ENCODE measurements at regions not wholly inside any gene's neighbourhood (a gene's known extent, or its start where the extent isn't known, plus 50 kb on each side); places are given as distances from the start of the nearest gene placed in this dataset.

DNA sequence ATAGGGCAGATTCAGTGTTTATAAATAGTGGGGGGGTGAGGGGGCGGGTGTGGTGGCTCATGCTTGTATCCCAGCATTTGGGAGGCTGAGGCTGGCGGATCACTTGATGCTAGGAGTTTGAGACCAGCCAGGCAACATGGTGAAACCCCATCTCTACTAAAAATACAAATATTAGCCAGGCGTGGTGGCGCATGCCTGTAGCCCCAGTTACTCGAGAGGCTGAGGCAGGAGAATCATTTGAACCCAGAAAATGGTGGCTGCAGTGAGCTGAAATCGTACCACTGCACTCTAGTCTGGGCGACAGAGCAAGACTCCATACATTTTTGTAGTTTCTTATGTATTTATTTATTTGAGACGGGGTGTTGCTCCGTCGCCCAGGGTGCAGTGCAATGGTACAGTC is 109.0 kb upstream of the ZNF217 start:
- no peak overlapping the region for H3K9ac ChIP-seq (ENCODE audit: low read length)
- no peaks in the 10 kb centered on the region for H3K79me2 ChIP-seq (ENCODE audit: insufficient read depth, low read length)
- TF ChIP-seq EZH2phosphoT487 (conservative IDR thresholded peaks at IDR 0.05; ENCODE audit: low read length), result no peak
- TF ChIP-seq, protein P1, sequence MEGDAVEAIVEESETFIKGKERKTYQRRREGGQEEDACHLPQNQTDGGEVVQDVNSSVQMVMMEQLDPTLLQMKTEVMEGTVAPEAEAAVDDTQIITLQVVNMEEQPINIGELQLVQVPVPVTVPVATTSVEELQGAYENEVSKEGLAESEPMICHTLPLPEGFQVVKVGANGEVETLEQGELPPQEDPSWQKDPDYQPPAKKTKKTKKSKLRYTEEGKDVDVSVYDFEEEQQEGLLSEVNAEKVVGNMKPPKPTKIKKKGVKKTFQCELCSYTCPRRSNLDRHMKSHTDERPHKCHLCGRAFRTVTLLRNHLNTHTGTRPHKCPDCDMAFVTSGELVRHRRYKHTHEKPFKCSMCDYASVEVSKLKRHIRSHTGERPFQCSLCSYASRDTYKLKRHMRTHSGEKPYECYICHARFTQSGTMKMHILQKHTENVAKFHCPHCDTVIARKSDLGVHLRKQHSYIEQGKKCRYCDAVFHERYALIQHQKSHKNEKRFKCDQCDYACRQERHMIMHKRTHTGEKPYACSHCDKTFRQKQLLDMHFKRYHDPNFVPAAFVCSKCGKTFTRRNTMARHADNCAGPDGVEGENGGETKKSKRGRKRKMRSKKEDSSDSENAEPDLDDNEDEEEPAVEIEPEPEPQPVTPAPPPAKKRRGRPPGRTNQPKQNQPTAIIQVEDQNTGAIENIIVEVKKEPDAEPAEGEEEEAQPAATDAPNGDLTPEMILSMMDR (IDR thresholded peaks at IDR 0.05; ENCODE audit: insufficient read depth, low read length, poor library complexity, severe bottlenecking), result no peak
- no peak overlapping the region for H2AFZ ChIP-seq (ENCODE audit: low read depth, low read length, severe bottlenecking)
- no peaks in the 10 kb centered on the region for H3K9me3 ChIP-seq (ENCODE audit: insufficient read depth, low read length)
- H4K20me1 ChIP-seq (ENCODE audit: low read depth, low read length), result no peaks in the 10 kb centered on the region
- no peaks in the 10 kb centered on the region for H3K9me2 ChIP-seq (replicated peaks; ENCODE audit: insufficient read depth, low read length)
- no peak overlapping the region for H3K4me2 ChIP-seq (ENCODE audit: low read depth, low read length, poor library complexity, severe bottlenecking)
- no peaks in the 10 kb centered on the region for H3K36me3 ChIP-seq (ENCODE audit: low read length)
- H3K27ac ChIP-seq (ENCODE audit: low read depth, low read length), result no peak overlapping the region
- no peak overlapping the region for H3K4me3 ChIP-seq (ENCODE audit: insufficient read depth, low read length, poor library complexity, severe bottlenecking)
- H3K27me3 ChIP-seq (ENCODE audit: low read length), result no peaks in the 10 kb centered on the region
- peaks cover 17% of the 10 kb centered on the region for H3F3A ChIP-seq (ENCODE audit: insufficient read depth)

GRCh38 chr20:53699906-53700305 is 106.3 kb upstream of the ZNF217 start:
- Histone ChIP-seq H2AFZ (ENCODE audit: low read depth, low read length, severe bottlenecking) (no peak overlapping the region), H3F3A (ENCODE audit: insufficient read depth) (no peaks in the 10 kb centered on the region), H3K36me3 (ENCODE audit: low read length) (no peaks in the 10 kb centered on the region), H3K79me2 (ENCODE audit: insufficient read depth, low read length) (no peaks in the 10 kb centered on the region), H3K27me3 (ENCODE audit: low read length) (no peaks in the 10 kb centered on the region), H3K4me3 (ENCODE audit: insufficient read depth, low read length, poor library complexity, severe bottlenecking) (no peak overlapping the region), H3K27ac (ENCODE audit: low read depth, low read length) (no peak overlapping the region), H4K20me1 (ENCODE audit: low read depth, low read length) (no peaks in the 10 kb centered on the region), H3K4me2 (ENCODE audit: low read depth, low read length, poor library complexity, severe bottlenecking) (no peak overlapping the region), H3K9ac (ENCODE audit: low read length) (no peak overlapping the region), H3K9me2 (replicated peaks; ENCODE audit: insufficient read depth, low read length) (no peaks in the 10 kb centered on the region), H3K9me3 (ENCODE audit: insufficient read depth, low read length) (no peaks in the 10 kb centered on the region)
- no peak for TF ChIP-seq EZH2phosphoT487 (conservative IDR thresholded peaks at IDR 0.05; ENCODE audit: low read length)
- TF ChIP-seq, protein P1 (IDR thresholded peaks at IDR 0.05; ENCODE audit: insufficient read depth, low read length, poor library complexity, severe bottlenecking), result no peak

DNA sequence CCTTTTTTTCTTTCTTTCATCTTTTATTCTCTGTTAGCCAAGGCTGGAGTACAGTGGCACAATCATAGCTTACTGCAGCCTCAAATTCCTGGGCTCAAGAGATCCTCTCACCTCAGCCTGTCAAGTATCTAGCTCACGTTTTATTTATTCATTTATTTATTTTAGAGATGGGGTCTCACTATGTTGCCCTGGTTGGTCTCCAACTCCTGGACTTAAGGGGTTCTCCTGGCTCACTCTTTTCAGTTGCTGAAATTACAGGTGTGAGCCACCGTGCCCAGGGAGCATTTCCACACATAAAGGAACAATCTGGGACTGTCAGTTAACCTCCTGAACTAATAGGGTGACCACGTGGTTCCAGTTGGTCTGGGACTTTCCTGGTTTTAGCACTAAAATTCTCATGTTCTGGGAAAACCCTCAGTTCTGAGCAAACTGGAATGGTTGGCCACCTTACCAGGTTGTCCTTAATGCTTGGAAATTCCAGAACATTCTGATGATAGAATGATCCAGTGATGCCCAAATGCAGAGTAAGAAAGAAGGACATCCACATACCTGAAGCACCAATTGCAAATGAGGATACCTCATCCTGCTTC is 105.5 kb upstream of the ZNF217 start:
- TF ChIP-seq EZH2phosphoT487 (conservative IDR thresholded peaks at IDR 0.05; ENCODE audit: low read length), result no peak
- TF ChIP-seq, protein P1 (IDR thresholded peaks at IDR 0.05; ENCODE audit: insufficient read depth, low read length, poor library complexity, severe bottlenecking), result no peak
- Histone ChIP-seq H3F3A (ENCODE audit: insufficient read depth) (no peaks in the 10 kb centered on the region), H3K9ac (ENCODE audit: low read length) (no peak overlapping the region), H3K79me2 (ENCODE audit: insufficient read depth, low read length) (no peaks in the 10 kb centered on the region), H3K27me3 (ENCODE audit: low read length) (no peaks in the 10 kb centered on the region), H3K4me2 (ENCODE audit: low read depth, low read length, poor library complexity, severe bottlenecking) (no peak overlapping the region), H2AFZ (ENCODE audit: low read depth, low read length, severe bottlenecking) (no peak overlapping the region), H3K4me3 (ENCODE audit: insufficient read depth, low read length, poor library complexity, severe bottlenecking) (no peak overlapping the region), H3K36me3 (ENCODE audit: low read length) (no peaks in the 10 kb centered on the region), H3K9me2 (replicated peaks; ENCODE audit: insufficient read depth, low read length) (no peaks in the 10 kb centered on the region), H3K27ac (ENCODE audit: low read depth, low read length) (no peak overlapping the region), H4K20me1 (ENCODE audit: low read depth, low read length) (no peaks in the 10 kb centered on the region), H3K9me3 (ENCODE audit: insufficient read depth, low read length) (no peaks in the 10 kb centered on the region)

All from SU-DHL-6 (cell line).